KOPT-K1 (cell line): ENCODE measurements at regions not wholly inside any gene's neighbourhood (a gene's known extent, or its start where the extent isn't known, plus 50 kb on each side); places are given as distances from the start of the nearest gene placed in this dataset.

Experiments used
- H3K27ac ChIP-seq: fragments of 200-600 bp; sonication (generic); 2 replicates; pipeline ENCODE4 v1.5.1; 2016; ENCODE audit warnings: antibody characterized with exemption, mild to moderate bottlenecking, low read depth, low read length; ENCODE audit not compliant: poor library complexity, severe bottlenecking
- H3K36me3 ChIP-seq: fragments of 200-600 bp; sonication (generic); 2 replicates; pipeline ENCODE4 v1.5.1; 2017; ENCODE audit warnings: antibody characterized with exemption, mild to moderate bottlenecking, low read length, moderate library complexity; ENCODE audit not compliant: insufficient read depth
- H3K9me3 ChIP-seq: fragments of 200-600 bp; sonication (generic); 2 replicates; pipeline ENCODE4 v1.5.1; 2017; ENCODE audit warnings: antibody characterized with exemption, low read length, mild to moderate bottlenecking; ENCODE audit not compliant: insufficient read depth, poor library complexity, severe bottlenecking

GRCh38 chr9:89878687-89879086, 273.9 kb downstream of the GADD45G start:
- H3K9me3 ChIP-seq: no peaks in the 10 kb centered on the region
- no peak overlapping the region for H3K27ac ChIP-seq

GRCh38 chr9:89879276-89879675, 274.5 kb downstream of the GADD45G start:
- Histone ChIP-seq H3K27ac (no peak overlapping the region), H3K36me3 (no peaks in the 10 kb centered on the region), H3K9me3 (no peaks in the 10 kb centered on the region)

More at GRCh38 chr9:89878687-89879086, 273.9 kb downstream of the GADD45G start:
- H3K36me3 ChIP-seq: no peaks in the 10 kb centered on the region

GRCh38 chr9:89879701-89880100, 274.9 kb downstream of the GADD45G start:
- H3K36me3 ChIP-seq: no peaks in the 10 kb centered on the region
- no peak overlapping the region for H3K27ac ChIP-seq
- no peaks in the 10 kb centered on the region for H3K9me3 ChIP-seq

- no peaks in the 10 kb centered on the region for H3K36me3 ChIP-seq
- no peak overlapping the region for H3K27ac ChIP-seq
- no peaks in the 10 kb centered on the region for H3K9me3 ChIP-seq
These were observed 275.3 kb downstream of the GADD45G start for GRCh38 chr9:89880161-89880560.

GRCh38 chr9:89880721-89881120, 275.9 kb downstream of the GADD45G start:
- H3K9me3 ChIP-seq: no peaks in the 10 kb centered on the region
- H3K36me3 ChIP-seq: no peaks in the 10 kb centered on the region
- H3K27ac ChIP-seq: no peak overlapping the region

GRCh38 chr9:89881431-89881830, 276.6 kb downstream of the GADD45G start:
- no peaks in the 10 kb centered on the region for H3K36me3 ChIP-seq
- no peak overlapping the region for H3K27ac ChIP-seq
- H3K9me3 ChIP-seq: no peaks in the 10 kb centered on the region

- no peaks in the 10 kb centered on the region for H3K36me3 ChIP-seq
- no peaks in the 10 kb centered on the region for H3K9me3 ChIP-seq
- H3K27ac ChIP-seq: no peak overlapping the region
These were observed 278.1 kb downstream of the GADD45G start for GRCh38 chr9:89882930-89883361.

GRCh38 chr9:89883401-89884341, 278.9 kb downstream of the GADD45G start:
- Histone ChIP-seq H3K36me3 (no peaks in the 10 kb centered on the region), H3K9me3 (no peaks in the 10 kb centered on the region), H3K27ac (no peak overlapping the region)

- no peak overlapping the region for H3K27ac ChIP-seq
- H3K36me3 ChIP-seq: no peaks in the 10 kb centered on the region
- no peaks in the 10 kb centered on the region for H3K9me3 ChIP-seq
These were observed 279.7 kb downstream of the GADD45G start for GRCh38 chr9:89884356-89885083.

GRCh38 chr9:89885156-89885555, 280.3 kb downstream of the GADD45G start:
- Histone ChIP-seq H3K36me3 (no peaks in the 10 kb centered on the region), H3K9me3 (no peaks in the 10 kb centered on the region), H3K27ac (no peak overlapping the region)

- Histone ChIP-seq H3K9me3 (no peaks in the 10 kb centered on the region), H3K27ac (no peak overlapping the region), H3K36me3 (no peaks in the 10 kb centered on the region)
These were observed 281.5 kb downstream of the GADD45G start for GRCh38 chr9:89886281-89886700.

- Histone ChIP-seq H3K27ac (no peak overlapping the region), H3K36me3 (no peaks in the 10 kb centered on the region), H3K9me3 (no peaks in the 10 kb centered on the region)
These were observed 282.5 kb downstream of the GADD45G start for GRCh38 chr9:89887286-89887685.

GRCh38 chr9:89888233-89888632, 283.4 kb downstream of the GADD45G start:
- no peaks in the 10 kb centered on the region for H3K9me3 ChIP-seq
- H3K36me3 ChIP-seq: no peaks in the 10 kb centered on the region
- no peak overlapping the region for H3K27ac ChIP-seq

- Histone ChIP-seq H3K36me3 (no peaks in the 10 kb centered on the region), H3K9me3 (no peaks in the 10 kb centered on the region), H3K27ac (no peak overlapping the region)
These were observed 283.9 kb downstream of the GADD45G start for GRCh38 chr9:89888677-89889076.

- H3K9me3 ChIP-seq: no peaks in the 10 kb centered on the region
- H3K36me3 ChIP-seq: no peaks in the 10 kb centered on the region
- H3K27ac ChIP-seq: no peak overlapping the region
These were observed 285.1 kb downstream of the GADD45G start for GRCh38 chr9:89889865-89890264.
